ENCODE measurements at regions not wholly inside any gene's neighbourhood (a gene's known extent, or its start where the extent isn't known, plus 50 kb on each side); places are given as distances from the start of the nearest gene placed in this dataset.

GRCh38 chr2:19458427-19459003 is 100.1 kb upstream of the OSR1 start:
- Histone ChIP-seq H3K4me2 (ENCODE audit: insufficient read depth, low read length) (no peak overlapping the region), H3K4me1 (ENCODE audit: insufficient read depth, low read length) (no peaks in the 10 kb centered on the region), H4K20me1 (ENCODE audit: insufficient read depth, low read length) (no peaks in the 10 kb centered on the region), H3K27ac (ENCODE audit: low read depth, low read length) (no peak overlapping the region), H3K36me3 (ENCODE audit: insufficient read depth, low read length) (no peaks in the 10 kb centered on the region), H3K27me3 (ENCODE audit: insufficient read depth, low read length) (no peaks in the 10 kb centered on the region), H3K9me3 (ENCODE audit: low read depth, low read length) (no peaks in the 10 kb centered on the region), H3K4me3 (ENCODE audit: insufficient read depth, low read length) (no peak overlapping the region), H3K79me2 (ENCODE audit: insufficient read depth, low read length) (no peaks in the 10 kb centered on the region), H2AFZ (ENCODE audit: low read length) (no peak overlapping the region)
- no peak for TF ChIP-seq CTCF (IDR thresholded peaks at IDR 0.05; ENCODE audit: extremely low read depth, low read depth, low read length)
- DNase-seq (ENCODE audit: insufficient read length, low spot score, missing footprints) = no peak

GRCh38 chr2:19457809-19458208 is 99.4 kb upstream of the OSR1 start:
- no peaks in the 10 kb centered on the region for H3K79me2 ChIP-seq (ENCODE audit: insufficient read depth, low read length)
- H4K20me1 ChIP-seq (ENCODE audit: insufficient read depth, low read length) = no peaks in the 10 kb centered on the region
- H3K4me2 ChIP-seq (ENCODE audit: insufficient read depth, low read length) = no peak overlapping the region
- no peak for DNase-seq (ENCODE audit: insufficient read length, low spot score, missing footprints)
- no peak overlapping the region for H3K4me3 ChIP-seq (ENCODE audit: insufficient read depth, low read length)
- H3K36me3 ChIP-seq (ENCODE audit: insufficient read depth, low read length) = no peaks in the 10 kb centered on the region
- no peaks in the 10 kb centered on the region for H3K27me3 ChIP-seq (ENCODE audit: insufficient read depth, low read length)
- no peaks in the 10 kb centered on the region for H3K9me3 ChIP-seq (ENCODE audit: low read depth, low read length)
- H2AFZ ChIP-seq (ENCODE audit: low read length) = no peak overlapping the region
- no peak for TF ChIP-seq CTCF (IDR thresholded peaks at IDR 0.05; ENCODE audit: extremely low read depth, low read depth, low read length)
- H3K27ac ChIP-seq (ENCODE audit: low read depth, low read length) = no peak overlapping the region
- H3K4me1 ChIP-seq (ENCODE audit: insufficient read depth, low read length) = no peaks in the 10 kb centered on the region

- H2AFZ ChIP-seq (ENCODE audit: low read length) = no peak overlapping the region
- no peak overlapping the region for H3K4me2 ChIP-seq (ENCODE audit: insufficient read depth, low read length)
- H3K27me3 ChIP-seq (ENCODE audit: insufficient read depth, low read length) = no peaks in the 10 kb centered on the region
- no peaks in the 10 kb centered on the region for H3K4me1 ChIP-seq (ENCODE audit: insufficient read depth, low read length)
- no peaks in the 10 kb centered on the region for H4K20me1 ChIP-seq (ENCODE audit: insufficient read depth, low read length)
- DNase-seq (ENCODE audit: insufficient read length, low spot score, missing footprints) = no peak
- no peak for TF ChIP-seq CTCF (IDR thresholded peaks at IDR 0.05; ENCODE audit: extremely low read depth, low read depth, low read length)
- H3K9me3 ChIP-seq (ENCODE audit: low read depth, low read length) = no peaks in the 10 kb centered on the region
- H3K79me2 ChIP-seq (ENCODE audit: insufficient read depth, low read length) = no peaks in the 10 kb centered on the region
- H3K4me3 ChIP-seq (ENCODE audit: insufficient read depth, low read length) = no peak overlapping the region
- H3K36me3 ChIP-seq (ENCODE audit: insufficient read depth, low read length) = no peaks in the 10 kb centered on the region
- no peak overlapping the region for H3K27ac ChIP-seq (ENCODE audit: low read depth, low read length)
These were observed 98.4 kb upstream of the OSR1 start for GRCh38 chr2:19456705-19457309.

- no peaks in the 10 kb centered on the region for H3K4me1 ChIP-seq (ENCODE audit: insufficient read depth, low read length)
- H3K27me3 ChIP-seq (ENCODE audit: insufficient read depth, low read length) = peaks cover 10% of the 10 kb centered on the region
- H3K27ac ChIP-seq (ENCODE audit: low read depth, low read length) = no peak overlapping the region
- H2AFZ ChIP-seq (ENCODE audit: low read length) = no peak overlapping the region
- TF ChIP-seq CTCF (IDR thresholded peaks at IDR 0.05; ENCODE audit: extremely low read depth, low read depth, low read length) = no peak
- H3K79me2 ChIP-seq (ENCODE audit: insufficient read depth, low read length) = no peaks in the 10 kb centered on the region
- no peak for DNase-seq (ENCODE audit: insufficient read length, low spot score, missing footprints)
- H3K4me2 ChIP-seq (ENCODE audit: insufficient read depth, low read length) = no peak overlapping the region
- H3K9me3 ChIP-seq (ENCODE audit: low read depth, low read length) = no peaks in the 10 kb centered on the region
- no peak overlapping the region for H3K4me3 ChIP-seq (ENCODE audit: insufficient read depth, low read length)
- no peaks in the 10 kb centered on the region for H3K36me3 ChIP-seq (ENCODE audit: insufficient read depth, low read length)
- no peaks in the 10 kb centered on the region for H4K20me1 ChIP-seq (ENCODE audit: insufficient read depth, low read length)
These were observed 95.7 kb upstream of the OSR1 start for GRCh38 chr2:19454125-19454524.
